SK-N-MC (cell line): ENCODE measurements at regions not wholly inside any gene's neighbourhood (a gene's known extent, or its start where the extent isn't known, plus 50 kb on each side); places are given as distances from the start of the nearest gene placed in this dataset.

Source experiments
- DNase-seq: peaks from one replicate; pipeline ENCODE4 v3.0.0-alpha.2; 2011; ENCODE audit warnings: low read depth, low spot score
- H3K27ac ChIP-seq: fragments of 200-600 bp; sonication (generic); 2 replicates; pipeline ENCODE4 v1.5.1; 2016; ENCODE audit warnings: mixed run types
- H3K36me3 ChIP-seq: fragments of 200-600 bp; sonication (generic); 2 replicates; pipeline ENCODE4 v1.6.1; 2017; ENCODE audit warnings: antibody characterized with exemption, low read length, mixed read lengths; ENCODE audit not compliant: insufficient read depth
- H3K4me3 ChIP-seq: fragments of 200-600 bp; sonication (generic); 2 replicates; pipeline ENCODE4 v1.5.1; 2016
- H3K9ac ChIP-seq: fragments of 200-600 bp; sonication (generic); 2 replicates; pipeline ENCODE4 v1.8.0; 2017; ENCODE audit warnings: mixed run types, mixed read lengths; ENCODE audit not compliant: insufficient read length
- H3K9me3 ChIP-seq: fragments of 200-600 bp; sonication (generic); 2 replicates; pipeline ENCODE4 v1.6.1; 2017; ENCODE audit warnings: low read depth, mild to moderate bottlenecking, antibody characterized with exemption, low read length, moderate library complexity, mixed read lengths
- EZH2 ChIP-seq: fragments of 200-600 bp; sonication (generic); IDR thresholded peaks from one replicate; pipeline ENCODE4 v1.6.1; 2017; ENCODE audit warnings: antibody characterized with exemption
- FOXP2 ChIP-seq: optimal IDR thresholded peaks from 2 replicates; pipeline ENCODE3; 2011; ENCODE audit warnings: mild to moderate bottlenecking, moderate library complexity; ENCODE audit not compliant: insufficient read depth; ENCODE audit errors: extremely low read length, control extremely low read depth
- POLR2AphosphoS5 ChIP-seq: IDR thresholded peaks from 2 replicates; pipeline ENCODE4 v1.6.1; 2012; ENCODE audit warnings: mild to moderate bottlenecking, low read depth, low read length, borderline replicate concordance

GRCh38 chr18:77807650-77808049, 558.0 kb downstream of the GALR1 start:
- Histone ChIP-seq H3K9me3 (no peaks in the 10 kb centered on the region), H3K9ac (no peak overlapping the region), H3K36me3 (no peaks in the 10 kb centered on the region), H3K4me3 (no peak overlapping the region), H3K27ac (no peak overlapping the region)
- no peak for DNase-seq
- TF ChIP-seq FOXP2: no peak
- TF ChIP-seq EZH2: no peak
- no peak for TF ChIP-seq POLR2AphosphoS5

DNA sequence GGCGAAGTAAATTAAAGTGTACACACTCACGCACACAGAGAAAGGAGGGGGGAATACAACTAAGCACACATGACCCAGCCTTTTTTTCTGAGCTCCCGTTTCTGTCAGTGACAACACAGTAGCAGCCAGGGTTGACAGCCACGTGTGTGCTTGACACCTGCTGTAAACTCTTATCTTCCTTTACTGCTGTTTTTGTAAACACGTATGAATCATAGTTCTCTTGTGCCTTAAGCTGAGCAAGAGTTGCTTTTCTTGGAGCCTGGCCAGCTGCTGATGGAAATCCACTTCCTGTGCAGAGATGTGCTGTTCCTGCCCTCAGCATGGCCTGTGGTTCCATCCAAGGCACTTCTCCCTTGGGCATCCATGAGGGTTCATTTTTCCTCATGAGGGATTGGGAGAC, 561.9 kb downstream of the GALR1 start:
- no peak overlapping the region for H3K9ac ChIP-seq
- H3K4me3 ChIP-seq: no peak overlapping the region
- DNase-seq: no peak
- TF ChIP-seq FOXP2 (no peak), EZH2 (no peak), POLR2AphosphoS5 (no peak)
- no peaks in the 10 kb centered on the region for H3K36me3 ChIP-seq
- H3K27ac ChIP-seq: no peak overlapping the region
- no peaks in the 10 kb centered on the region for H3K9me3 ChIP-seq

GRCh38 chr18:77815666-77816338, 566.2 kb downstream of the GALR1 start:
- H3K9ac ChIP-seq: no peak overlapping the region
- H3K9me3 ChIP-seq: no peaks in the 10 kb centered on the region
- H3K4me3 ChIP-seq: no peak overlapping the region
- no peaks in the 10 kb centered on the region for H3K36me3 ChIP-seq
- no peak for DNase-seq
- no peak overlapping the region for H3K27ac ChIP-seq
- TF ChIP-seq EZH2 (no peak), FOXP2 (no peak), POLR2AphosphoS5 (no peak)

- TF ChIP-seq FOXP2: no peak
- no peak for TF ChIP-seq EZH2
- no peak for TF ChIP-seq POLR2AphosphoS5
- H3K36me3 ChIP-seq: no peaks in the 10 kb centered on the region
- no peak overlapping the region for H3K9ac ChIP-seq
- H3K4me3 ChIP-seq: no peak overlapping the region
- DNase-seq: no peak
- H3K9me3 ChIP-seq: no peaks in the 10 kb centered on the region
- H3K27ac ChIP-seq: no peak overlapping the region
Observed at GRCh38 chr18:77818328-77818727, 568.7 kb downstream of the GALR1 start.

DNA sequence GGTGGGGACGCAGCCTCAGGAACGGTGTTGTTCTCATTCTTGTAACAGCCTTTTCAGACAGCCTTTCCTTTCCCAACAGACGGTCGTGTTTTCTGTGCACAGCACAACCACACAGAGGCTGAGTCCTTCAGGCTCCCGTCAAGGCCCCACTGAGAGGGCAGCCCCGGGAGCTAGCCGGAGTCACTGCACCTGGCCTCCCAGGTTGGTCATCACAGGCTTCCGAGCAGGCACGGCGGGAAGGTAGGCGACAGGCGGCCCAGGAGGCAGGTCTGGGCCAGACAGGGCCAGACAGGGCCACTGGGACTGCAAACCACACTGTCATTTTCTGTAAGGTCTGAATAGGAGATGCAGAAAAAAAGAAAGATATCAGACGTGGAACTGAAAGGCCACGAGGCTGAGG, 570.8 kb downstream of the GALR1 start:
- Histone ChIP-seq H3K9me3 (no peaks in the 10 kb centered on the region), H3K4me3 (no peak overlapping the region), H3K9ac (no peak overlapping the region), H3K36me3 (no peaks in the 10 kb centered on the region), H3K27ac (no peak overlapping the region)
- no peak for DNase-seq
- TF ChIP-seq EZH2: no peak
- no peak for TF ChIP-seq FOXP2
- TF ChIP-seq POLR2AphosphoS5: no peak

DNA sequence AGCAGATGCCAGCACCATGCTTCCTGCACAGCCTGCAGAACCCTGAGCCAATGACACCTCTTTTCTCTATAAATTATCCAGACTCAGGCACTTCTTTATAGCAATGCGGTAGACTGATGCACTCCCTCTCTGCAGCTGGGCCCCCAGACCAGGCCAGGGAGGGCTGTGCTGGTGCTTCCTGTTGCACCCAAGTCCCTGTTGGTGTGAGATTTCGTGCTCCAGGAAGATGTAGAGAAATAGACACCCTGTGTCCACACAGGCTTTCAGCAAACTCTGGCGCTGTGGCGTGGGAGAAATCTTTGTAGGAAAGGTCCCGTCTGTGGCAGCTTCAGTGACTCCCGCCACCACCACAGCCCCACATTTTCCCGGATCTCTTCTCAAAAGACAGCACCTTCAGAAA, 572.2 kb downstream of the GALR1 start:
- Histone ChIP-seq H3K27ac (no peak overlapping the region), H3K9ac (no peak overlapping the region), H3K4me3 (no peak overlapping the region), H3K9me3 (no peaks in the 10 kb centered on the region), H3K36me3 (no peaks in the 10 kb centered on the region)
- no peak for DNase-seq
- TF ChIP-seq POLR2AphosphoS5: no peak
- TF ChIP-seq FOXP2: no peak
- TF ChIP-seq EZH2: no peak

GRCh38 chr18:77822632-77823031, 573.0 kb downstream of the GALR1 start:
- TF ChIP-seq POLR2AphosphoS5 (no peak), FOXP2 (no peak), EZH2 (no peak)
- H3K4me3 ChIP-seq: no peak overlapping the region
- H3K27ac ChIP-seq: no peak overlapping the region
- no peak for DNase-seq
- no peak overlapping the region for H3K9ac ChIP-seq
- no peaks in the 10 kb centered on the region for H3K36me3 ChIP-seq
- no peaks in the 10 kb centered on the region for H3K9me3 ChIP-seq

- no peak for DNase-seq
- Histone ChIP-seq H3K27ac (no peak overlapping the region), H3K9me3 (no peaks in the 10 kb centered on the region), H3K36me3 (no peaks in the 10 kb centered on the region), H3K9ac (no peak overlapping the region), H3K4me3 (no peak overlapping the region)
- TF ChIP-seq FOXP2 (no peak), EZH2 (no peak), POLR2AphosphoS5 (no peak)
Observed at GRCh38 chr18:77833807-77834206, 584.2 kb downstream of the GALR1 start.

- H3K9ac ChIP-seq: no peak overlapping the region
- H3K27ac ChIP-seq: no peak overlapping the region
- no peak overlapping the region for H3K4me3 ChIP-seq
- H3K9me3 ChIP-seq: no peaks in the 10 kb centered on the region
- DNase-seq: no peak
- TF ChIP-seq FOXP2: no peak
- no peak for TF ChIP-seq EZH2
- no peak for TF ChIP-seq POLR2AphosphoS5
- H3K36me3 ChIP-seq: no peaks in the 10 kb centered on the region
Observed at GRCh38 chr18:77851802-77852201, 602.2 kb downstream of the GALR1 start.
